ENCODE measurements at regions not wholly inside any gene's neighbourhood (a gene's known extent, or its start where the extent isn't known, plus 50 kb on each side); places are given as distances from the start of the nearest gene placed in this dataset.

- H3K27ac ChIP-seq: no peak overlapping the region
- H3K27me3 ChIP-seq (ENCODE audit: insufficient read depth, low read depth, severe bottlenecking): no peaks in the 10 kb centered on the region
- no peak overlapping the region for H3K4me3 ChIP-seq (ENCODE audit: low read depth, low read length)
- TF ChIP-seq CTCF (IDR thresholded peaks at IDR 0.05; ENCODE audit: low read depth, low read length): no peak
- H3K9me3 ChIP-seq (ENCODE audit: severe bottlenecking): peaks cover 8% of the 10 kb centered on the region
- no peak for DNase-seq
- H3K36me3 ChIP-seq: no peaks in the 10 kb centered on the region
Measured at GRCh38 chr20:48394415-48395081, 433.3 kb downstream of the PREX1 start.

DNA sequence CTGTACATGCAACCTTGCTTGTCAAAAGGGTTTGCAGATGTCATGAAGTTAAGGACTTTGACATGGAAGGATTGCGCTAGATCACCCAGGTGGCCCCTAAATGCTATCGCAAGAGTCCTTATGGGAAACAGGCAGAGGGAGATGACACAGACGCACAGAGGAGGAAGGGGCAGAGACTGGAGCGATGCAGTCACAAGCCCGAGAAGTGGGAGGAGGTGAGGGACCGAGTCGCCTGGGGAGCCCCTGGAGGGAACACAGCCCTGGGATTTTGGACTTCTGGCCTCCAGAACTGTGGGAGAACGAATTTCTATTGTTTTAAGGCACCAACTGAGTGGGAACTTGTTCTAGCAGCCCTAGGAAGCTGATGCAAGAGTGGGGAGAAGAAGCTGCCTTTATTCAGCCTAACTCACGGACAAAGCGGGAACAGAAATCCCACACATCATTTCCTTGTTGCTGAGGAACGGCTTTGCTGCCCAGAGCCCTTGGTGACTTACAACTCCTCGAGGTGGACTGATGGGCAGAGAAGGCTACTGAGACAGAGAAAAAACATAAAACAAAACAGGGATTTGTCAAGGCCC is 434.0 kb downstream of the PREX1 start:
- DNase-seq: no peak
- Histone ChIP-seq H3K9me3 (ENCODE audit: severe bottlenecking) (peaks cover 8% of the 10 kb centered on the region), H3K4me3 (ENCODE audit: low read depth, low read length) (no peak overlapping the region), H3K36me3 (no peaks in the 10 kb centered on the region), H3K27me3 (ENCODE audit: insufficient read depth, low read depth, severe bottlenecking) (no peaks in the 10 kb centered on the region), H3K27ac (no peak overlapping the region)
- no peak for TF ChIP-seq CTCF (IDR thresholded peaks at IDR 0.05; ENCODE audit: low read depth, low read length)

DNA sequence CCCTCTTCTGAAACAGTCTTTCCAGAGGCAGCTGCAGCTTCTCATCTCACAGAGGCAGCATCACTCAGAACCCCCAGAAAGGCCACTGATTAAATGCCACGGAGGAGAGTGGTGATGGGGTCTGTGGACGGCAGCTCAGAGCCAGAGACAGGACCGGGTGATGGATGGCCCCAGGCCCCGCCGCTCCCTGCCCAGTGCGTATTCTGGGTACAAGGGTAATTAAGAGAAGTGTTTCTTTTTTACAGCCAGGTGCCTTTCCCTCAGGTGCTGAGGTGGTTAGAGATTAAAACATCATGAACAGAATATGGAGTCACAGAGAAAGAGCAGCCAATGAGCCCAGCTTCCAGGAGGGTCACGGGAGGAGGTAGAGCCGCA is 434.5 kb downstream of the PREX1 start:
- DNase-seq: no peak
- H3K9me3 ChIP-seq (ENCODE audit: severe bottlenecking): peaks cover 8% of the 10 kb centered on the region
- no peak overlapping the region for H3K27ac ChIP-seq
- no peaks in the 10 kb centered on the region for H3K36me3 ChIP-seq
- TF ChIP-seq CTCF (IDR thresholded peaks at IDR 0.05; ENCODE audit: low read depth, low read length): no peak
- H3K27me3 ChIP-seq (ENCODE audit: insufficient read depth, low read depth, severe bottlenecking): no peaks in the 10 kb centered on the region
- H3K4me3 ChIP-seq (ENCODE audit: low read depth, low read length): no peak overlapping the region

- no peak for DNase-seq
- Histone ChIP-seq H3K27ac (no peak overlapping the region), H3K27me3 (ENCODE audit: insufficient read depth, low read depth, severe bottlenecking) (no peaks in the 10 kb centered on the region), H3K36me3 (no peaks in the 10 kb centered on the region), H3K4me3 (ENCODE audit: low read depth, low read length) (no peak overlapping the region), H3K9me3 (ENCODE audit: severe bottlenecking) (peaks cover 8% of the 10 kb centered on the region)
- no peak for TF ChIP-seq CTCF (IDR thresholded peaks at IDR 0.05; ENCODE audit: low read depth, low read length)
Measured at GRCh38 chr20:48392407-48393310, 435.1 kb downstream of the PREX1 start.

- no peak overlapping the region for H3K4me3 ChIP-seq (ENCODE audit: low read depth, low read length)
- no peak for DNase-seq
- peaks cover 8% of the 10 kb centered on the region for H3K9me3 ChIP-seq (ENCODE audit: severe bottlenecking)
- H3K36me3 ChIP-seq: no peaks in the 10 kb centered on the region
- TF ChIP-seq CTCF (IDR thresholded peaks at IDR 0.05; ENCODE audit: low read depth, low read length): no peak
- H3K27ac ChIP-seq: no peak overlapping the region
- no peaks in the 10 kb centered on the region for H3K27me3 ChIP-seq (ENCODE audit: insufficient read depth, low read depth, severe bottlenecking)
Measured at GRCh38 chr20:48390981-48391380, 436.8 kb downstream of the PREX1 start.

All from WERI-Rb-1 (cell line).